Uterus (tissue), 2 donors: ENCODE measurements at regions not wholly inside any gene's neighbourhood (a gene's known extent, or its start where the extent isn't known, plus 50 kb on each side); places are given as distances from the start of the nearest gene placed in this dataset.

ENCODE experiments used
- POLR2A ChIP-seq, 2 donors: fragments of 450-650 bp; IDR thresholded peaks; one replicate each; pipeline ENCODE4 v1.6.1; 2016; ENCODE audit warnings: antibody characterized with exemption in 2 of 2, mild to moderate bottlenecking in 1 of 2, moderate library complexity in 1 of 2
- TF ChIP-seq, protein P1 (sequence below), 4 experiments: fragments of 200-600 bp in 2 of 4; fragments of 450-650 bp in 2 of 4; sonication (generic) in 2 of 4; IDR thresholded peaks; one replicate each; pipeline ENCODE4 v1.5.1; 2016 to 2019; ENCODE audit warnings: antibody characterized with exemption in 4 of 4, mild to moderate bottlenecking in 2 of 4, moderate library complexity in 1 of 4

DNA sequence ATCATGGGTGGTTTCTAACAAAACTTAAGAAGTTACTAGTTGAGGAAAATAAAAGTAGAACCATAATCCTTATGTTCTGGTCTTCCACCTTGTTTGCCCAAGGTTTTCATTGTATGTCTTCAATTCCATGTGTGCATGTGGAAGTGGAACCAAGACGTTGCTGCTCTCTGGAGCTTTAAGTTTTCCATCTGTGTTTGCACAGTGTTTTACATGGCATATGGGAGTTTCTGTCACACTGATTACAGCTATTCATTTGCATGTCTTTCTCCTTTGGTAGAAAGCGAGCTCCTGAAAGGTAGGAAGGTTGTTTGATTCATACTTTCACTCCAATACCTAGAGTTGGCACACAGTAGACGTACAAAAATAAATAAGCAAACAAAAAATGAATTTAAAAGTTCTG lies 112.6 kb upstream of the LUZP2 start:
- TF ChIP-seq, protein P1, sequence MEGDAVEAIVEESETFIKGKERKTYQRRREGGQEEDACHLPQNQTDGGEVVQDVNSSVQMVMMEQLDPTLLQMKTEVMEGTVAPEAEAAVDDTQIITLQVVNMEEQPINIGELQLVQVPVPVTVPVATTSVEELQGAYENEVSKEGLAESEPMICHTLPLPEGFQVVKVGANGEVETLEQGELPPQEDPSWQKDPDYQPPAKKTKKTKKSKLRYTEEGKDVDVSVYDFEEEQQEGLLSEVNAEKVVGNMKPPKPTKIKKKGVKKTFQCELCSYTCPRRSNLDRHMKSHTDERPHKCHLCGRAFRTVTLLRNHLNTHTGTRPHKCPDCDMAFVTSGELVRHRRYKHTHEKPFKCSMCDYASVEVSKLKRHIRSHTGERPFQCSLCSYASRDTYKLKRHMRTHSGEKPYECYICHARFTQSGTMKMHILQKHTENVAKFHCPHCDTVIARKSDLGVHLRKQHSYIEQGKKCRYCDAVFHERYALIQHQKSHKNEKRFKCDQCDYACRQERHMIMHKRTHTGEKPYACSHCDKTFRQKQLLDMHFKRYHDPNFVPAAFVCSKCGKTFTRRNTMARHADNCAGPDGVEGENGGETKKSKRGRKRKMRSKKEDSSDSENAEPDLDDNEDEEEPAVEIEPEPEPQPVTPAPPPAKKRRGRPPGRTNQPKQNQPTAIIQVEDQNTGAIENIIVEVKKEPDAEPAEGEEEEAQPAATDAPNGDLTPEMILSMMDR (IDR thresholded peaks at IDR 0.05), result no peak
- TF ChIP-seq POLR2A (IDR thresholded peaks at IDR 0.05), result no peak
